Skin epidermis (tissue), 12 donors: ENCODE measurements at regions not wholly inside any gene's neighbourhood (a gene's known extent, or its start where the extent isn't known, plus 50 kb on each side); places are given as distances from the start of the nearest gene placed in this dataset.
"Not testable (repeated sequence)": the region's sequence is repeated elsewhere in the genome, so short reads cannot be mapped to it uniquely, and the experiment has no call there.

Source experiments
- H3K27ac ChIP-seq, 21 experiments: fragments of 200-600 bp; sonication (generic) in 11 of 21; one replicate each; pipeline ENCODE4 v1.5.0; 2020; ENCODE audit warnings: mild to moderate bottlenecking in 3 of 21, inconsistent platforms in 2 of 21, moderate library complexity in 2 of 21
- H3K4me3 ChIP-seq, 7 experiments: fragments of 200-600 bp; sonication (generic) in 2 of 7; one replicate each; pipeline ENCODE4 v1.5.0; 2020; ENCODE audit warnings: inconsistent platforms in 2 of 7, mild to moderate bottlenecking in 2 of 7, moderate library complexity in 1 of 7

- H3K4me3 ChIP-seq = no peak overlapping the region
- no peak overlapping the region for H3K27ac ChIP-seq
These were observed 148.7 kb downstream of the OSR1 start for GRCh38 chr2:19209575-19210341.

GRCh38 chr2:19208479-19209199 lies 149.8 kb downstream of the OSR1 start:
- Histone ChIP-seq H3K4me3 (no peak overlapping the region), H3K27ac (no peak overlapping the region)

DNA sequence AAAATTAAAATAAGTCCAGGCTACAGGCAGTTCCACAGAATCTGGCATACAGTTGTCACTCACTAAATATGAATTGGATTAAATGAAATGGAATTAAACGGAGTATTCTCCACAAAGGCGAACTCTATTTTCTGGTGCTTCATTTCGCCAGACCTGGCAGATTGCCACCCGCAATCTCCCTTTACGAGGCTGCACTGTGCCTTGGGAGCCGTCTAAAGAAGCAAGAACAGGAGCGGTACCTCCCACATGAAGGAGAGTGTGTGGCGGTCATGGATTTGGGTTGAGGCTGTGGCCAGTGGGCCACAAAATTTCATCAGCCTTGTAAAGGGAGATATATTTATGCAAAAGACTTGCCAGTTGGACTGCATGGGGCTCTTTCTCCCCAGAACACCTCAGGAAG lies 151.0 kb downstream of the OSR1 start:
- no peak overlapping the region for H3K27ac ChIP-seq
- no peak overlapping the region for H3K4me3 ChIP-seq

DNA sequence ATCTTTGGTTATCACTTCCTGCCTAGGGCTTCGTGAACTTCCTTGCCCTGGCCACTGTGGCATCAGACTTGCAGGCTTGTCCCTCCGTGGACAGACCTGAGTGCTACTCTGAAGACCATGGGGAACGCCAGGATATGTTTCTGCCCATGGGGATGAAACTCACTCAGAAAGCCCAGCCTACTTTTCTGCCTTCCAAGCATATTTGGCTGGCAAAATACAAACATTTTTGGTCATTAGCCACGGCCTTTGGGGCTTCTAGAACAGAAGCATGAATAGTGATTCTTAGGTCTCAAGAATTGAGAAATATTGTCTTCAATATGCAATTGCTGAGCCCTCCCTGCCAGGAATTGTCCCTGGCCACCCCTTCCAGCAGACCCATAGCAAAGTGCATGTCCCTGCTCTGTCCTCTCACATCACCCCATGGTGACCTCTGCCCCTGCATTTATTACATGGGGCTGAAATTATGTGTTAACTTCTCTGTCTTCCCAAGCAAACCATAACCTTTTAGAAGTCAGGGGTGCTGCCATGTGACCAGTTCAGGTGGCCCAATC lies 152.4 kb downstream of the OSR1 start:
- H3K4me3 ChIP-seq = no peak overlapping the region
- H3K27ac ChIP-seq = no peak overlapping the region

GRCh38 chr2:19203866-19204265 lies 154.6 kb downstream of the OSR1 start:
- Histone ChIP-seq H3K27ac (no peak overlapping the region), H3K4me3 (no peak overlapping the region)

GRCh38 chr2:19201911-19202462 lies 156.4 kb downstream of the OSR1 start:
- H3K27ac ChIP-seq = no peak overlapping the region
- H3K4me3 ChIP-seq = no peak overlapping the region

DNA sequence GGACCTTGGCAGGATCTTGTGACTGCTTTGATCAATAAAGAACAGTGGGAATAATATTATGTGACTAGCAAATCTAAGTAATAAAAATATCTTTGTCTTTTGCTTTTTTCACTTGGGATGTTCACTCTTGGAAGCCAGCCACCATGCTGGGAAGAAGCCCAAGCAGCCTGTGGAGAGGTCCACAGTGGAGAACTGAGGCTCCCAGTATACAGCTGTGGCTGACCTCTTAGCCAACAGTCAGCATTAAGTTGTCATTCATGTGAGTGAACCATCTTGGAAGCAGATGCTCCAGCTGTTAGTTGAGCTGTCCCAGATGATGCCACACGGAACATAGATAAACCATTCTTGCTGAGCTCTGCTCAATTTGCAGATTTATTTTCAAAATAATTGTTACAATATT lies 160.0 kb downstream of the OSR1 start:
- H3K27ac ChIP-seq = no peak overlapping the region
- H3K4me3 ChIP-seq = no peak overlapping the region

- no peak overlapping the region for H3K4me3 ChIP-seq
- H3K27ac ChIP-seq = no peak overlapping the region
These were observed 162.8 kb downstream of the OSR1 start for GRCh38 chr2:19195661-19196060.

GRCh38 chr2:19189391-19189790 lies 169.0 kb downstream of the OSR1 start:
- H3K27ac ChIP-seq = no peak overlapping the region
- no peak overlapping the region for H3K4me3 ChIP-seq

DNA sequence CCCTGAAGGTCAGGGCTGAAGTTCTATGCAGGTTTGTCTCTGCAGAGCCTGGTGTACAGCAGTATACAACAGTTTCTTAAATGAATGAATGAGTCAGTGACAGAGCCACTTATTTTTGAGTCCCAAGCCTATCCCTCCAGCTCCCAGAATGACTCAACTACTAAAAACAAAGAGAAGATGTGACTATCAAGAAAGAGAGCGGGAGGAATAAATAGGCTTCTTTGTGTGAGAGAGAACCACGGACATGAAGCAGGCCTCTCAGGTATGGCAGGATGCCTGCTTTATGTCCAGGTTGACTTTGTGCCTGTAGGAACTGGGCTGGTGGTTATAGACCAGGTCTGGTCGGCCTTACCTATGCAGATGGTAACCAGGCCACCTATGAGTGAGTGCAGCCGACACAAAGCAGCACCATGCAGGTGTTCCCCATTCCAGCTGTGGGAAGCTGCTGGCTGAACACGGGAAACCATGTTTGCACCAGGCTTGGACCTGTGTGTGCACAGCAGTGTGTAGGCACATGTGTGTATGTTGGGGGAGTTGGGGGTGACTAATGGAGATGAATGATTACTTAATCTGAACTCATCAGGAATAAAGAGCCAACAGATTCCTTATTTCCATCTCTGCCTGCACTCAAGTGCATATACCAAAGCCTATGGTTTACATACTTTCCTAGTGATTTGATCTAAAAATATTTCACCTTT lies 171.0 kb downstream of the OSR1 start:
- H3K27ac ChIP-seq = no peak overlapping the region
- no peak overlapping the region for H3K4me3 ChIP-seq

DNA sequence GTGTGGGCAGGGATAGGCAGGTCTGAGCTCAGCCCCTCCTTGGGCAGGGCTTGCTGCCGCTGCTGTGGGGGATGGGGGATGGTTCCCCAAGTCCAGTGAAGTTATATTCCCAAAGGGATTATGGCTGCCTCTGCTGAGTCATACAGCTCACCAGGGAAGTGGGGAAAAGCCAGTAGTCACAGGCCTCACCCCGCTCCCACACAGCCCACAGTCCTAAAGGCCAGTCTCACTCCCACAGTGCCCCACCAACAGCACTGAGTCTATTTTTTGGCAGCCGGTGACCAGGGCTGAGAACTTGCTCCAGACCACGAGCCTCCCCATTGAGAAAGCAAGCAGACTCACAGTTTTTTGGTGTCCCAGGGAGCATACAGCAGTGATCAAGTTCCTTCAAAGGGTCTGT lies 173.3 kb downstream of the OSR1 start:
- Histone ChIP-seq H3K4me3 (no peak overlapping the region), H3K27ac (no peak overlapping the region)

DNA sequence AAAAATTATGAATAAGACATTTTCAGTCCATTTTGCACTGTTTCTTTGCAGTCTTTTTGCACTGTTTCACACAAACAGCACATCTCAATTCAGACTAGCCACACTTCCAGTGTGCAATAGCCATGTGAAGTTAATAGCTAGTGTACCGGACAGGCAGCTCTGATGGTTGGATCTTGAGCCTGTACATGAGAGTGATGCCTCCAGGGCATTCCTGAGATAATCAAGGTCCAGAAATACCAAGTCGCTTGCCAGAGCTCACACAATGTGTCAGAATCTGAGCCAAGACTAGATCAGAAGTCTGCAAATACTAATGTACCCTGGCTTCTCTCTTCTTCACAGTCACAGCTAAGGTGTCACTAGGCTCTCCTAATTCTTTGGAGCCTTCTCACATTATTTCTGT lies 180.2 kb downstream of the OSR1 start:
- Histone ChIP-seq H3K27ac (no peak overlapping the region), H3K4me3 (no peak overlapping the region)

DNA sequence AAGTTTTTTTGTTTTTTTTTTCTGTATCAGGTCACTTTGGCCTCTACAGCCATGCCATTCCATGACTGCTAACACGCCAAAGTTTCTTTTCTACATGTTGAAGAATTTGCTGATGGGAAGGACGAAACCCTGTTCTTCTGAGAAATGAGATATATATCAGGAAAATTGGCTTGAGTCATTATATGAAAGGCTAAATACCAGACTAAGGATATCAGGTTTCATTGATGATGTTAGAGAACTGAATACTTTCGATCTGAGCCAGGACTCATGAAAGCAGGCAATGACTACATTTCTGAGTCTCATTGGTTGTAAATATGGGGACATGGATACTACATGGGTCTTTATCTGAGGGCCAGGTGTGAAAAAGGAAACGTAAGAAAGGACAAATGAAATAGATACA lies 181.4 kb downstream of the OSR1 start:
- H3K27ac ChIP-seq = no peak overlapping the region
- no peak overlapping the region for H3K4me3 ChIP-seq

- no peak overlapping the region for H3K4me3 ChIP-seq
- H3K27ac ChIP-seq = no peak overlapping the region
These were observed 182.1 kb downstream of the OSR1 start for GRCh38 chr2:19176172-19176852.

DNA sequence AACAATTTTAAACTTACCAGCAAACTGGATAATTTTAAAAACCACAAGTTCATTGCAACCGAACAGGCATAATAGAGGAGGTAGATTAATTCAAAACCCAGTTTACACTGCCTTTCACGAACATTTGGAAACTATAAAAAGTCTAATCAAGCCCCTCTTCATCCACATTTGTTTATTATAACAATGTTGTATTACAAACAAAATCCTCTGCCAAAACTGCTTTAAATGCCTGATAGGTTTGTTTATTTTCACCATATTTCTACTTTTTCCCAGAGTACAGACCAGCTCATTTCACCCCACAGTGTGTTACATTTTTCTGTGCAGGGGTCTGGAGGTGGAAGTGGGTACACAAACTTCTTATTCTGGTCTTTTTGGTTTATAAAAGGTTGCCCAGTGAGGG lies 184.2 kb downstream of the OSR1 start:
- Histone ChIP-seq H3K27ac (no peak overlapping the region), H3K4me3 (no peak overlapping the region)

- Histone ChIP-seq H3K27ac (no peak overlapping the region), H3K4me3 (no peak overlapping the region)
These were observed 187.0 kb downstream of the OSR1 start for GRCh38 chr2:19171409-19171808.

- H3K4me3 ChIP-seq = no peak overlapping the region
- H3K27ac ChIP-seq = no peak overlapping the region
These were observed 189.2 kb downstream of the OSR1 start for GRCh38 chr2:19169134-19169768.

- not testable (repeated sequence) for H3K4me3 ChIP-seq, H3K27ac ChIP-seq
These were observed 194.3 kb downstream of the OSR1 start for GRCh38 chr2:19164099-19164498.

GRCh38 chr2:19158896-19159295 lies 199.5 kb downstream of the OSR1 start:
- Histone ChIP-seq H3K4me3 (no peak overlapping the region), H3K27ac (no peak overlapping the region)
